ENCODE measurements at regions not wholly inside any gene's neighbourhood (a gene's known extent, or its start where the extent isn't known, plus 50 kb on each side); places are given as distances from the start of the nearest gene placed in this dataset.
A peak's percentile ranks its signal among the peaks of the same experiment; 100 is the strongest.

GRCh38 chr7:34277016-34277802 lies 371.9 kb downstream of the BMPER start:
- no peak for DNase-seq

- DNase-seq = no peak
Observed at GRCh38 chr7:34277803-34278199, 372.5 kb downstream of the BMPER start.

GRCh38 chr7:34281260-34281659 lies 375.9 kb downstream of the BMPER start:
- DNase-seq = no peak

GRCh38 chr7:34282271-34282670 lies 375.7 kb upstream of the NPSR1 start:
- no peak for DNase-seq

GRCh38 chr7:34296663-34297062 lies 361.4 kb upstream of the NPSR1 start:
- no peak for DNase-seq

GRCh38 chr7:34298492-34299013 lies 359.5 kb upstream of the NPSR1 start:
- no peak for DNase-seq

- DNase-seq = no peak
Observed at GRCh38 chr7:34299066-34299465, 359.0 kb upstream of the NPSR1 start.

GRCh38 chr7:34307540-34307939 lies 350.5 kb upstream of the NPSR1 start:
- DNase-seq = no peak

GRCh38 chr7:34308595-34308994 lies 349.4 kb upstream of the NPSR1 start:
- DNase-seq = no peak

- no peak for DNase-seq
Observed at GRCh38 chr7:34309116-34309515, 348.9 kb upstream of the NPSR1 start.

- DNase-seq = no peak
Observed at GRCh38 chr7:34309584-34309983, 348.4 kb upstream of the NPSR1 start.

GRCh38 chr7:34311591-34311990 lies 346.4 kb upstream of the NPSR1 start:
- no peak for DNase-seq

- no peak for DNase-seq
Observed at GRCh38 chr7:34312624-34313023, 345.4 kb upstream of the NPSR1 start.

- DNase-seq = no peak
Observed at GRCh38 chr7:34313289-34313688, 344.7 kb upstream of the NPSR1 start.

GRCh38 chr7:34315032-34315431 lies 343.0 kb upstream of the NPSR1 start:
- DNase-seq = no peak

- no peak for DNase-seq
Observed at GRCh38 chr7:34317039-34317438, 341.0 kb upstream of the NPSR1 start.

GRCh38 chr7:34320412-34320811 lies 337.6 kb upstream of the NPSR1 start:
- DNase-seq = no peak

- DNase-seq = peak; percentile 74
Observed at GRCh38 chr7:34320926-34321661, 336.9 kb upstream of the NPSR1 start.

- no peak for DNase-seq
Observed at GRCh38 chr7:34322841-34323240, 335.2 kb upstream of the NPSR1 start.

- no peak for DNase-seq
Observed at GRCh38 chr7:34327681-34328080, 330.3 kb upstream of the NPSR1 start.

GRCh38 chr7:34330308-34330707 lies 327.7 kb upstream of the NPSR1 start:
- no peak for DNase-seq

GRCh38 chr7:34331102-34331501 lies 326.9 kb upstream of the NPSR1 start:
- no peak for DNase-seq

- DNase-seq = no peak
Observed at GRCh38 chr7:34332006-34332405, 326.0 kb upstream of the NPSR1 start.

GRCh38 chr7:34333184-34333583 lies 324.8 kb upstream of the NPSR1 start:
- DNase-seq = no peak
